Activated CD4-positive, alpha-beta T cell treated with anti-CD3 and anti-CD28 coated beads for 24 hours (primary cell): ENCODE measurements at regions not wholly inside any gene's neighbourhood (a gene's known extent, or its start where the extent isn't known, plus 50 kb on each side); places are given as distances from the start of the nearest gene placed in this dataset.

ENCODE experiments used
- DNase-seq, 2 donors: peaks; one replicate each; pipeline ENCODE4 v3.0.0-alpha.2; 2020; ENCODE audit warnings: low read depth in 2 of 2

- no peak for DNase-seq
Measured at GRCh38 chr21:15151385-15152103, 86.7 kb upstream of the NRIP1 start.

DNA sequence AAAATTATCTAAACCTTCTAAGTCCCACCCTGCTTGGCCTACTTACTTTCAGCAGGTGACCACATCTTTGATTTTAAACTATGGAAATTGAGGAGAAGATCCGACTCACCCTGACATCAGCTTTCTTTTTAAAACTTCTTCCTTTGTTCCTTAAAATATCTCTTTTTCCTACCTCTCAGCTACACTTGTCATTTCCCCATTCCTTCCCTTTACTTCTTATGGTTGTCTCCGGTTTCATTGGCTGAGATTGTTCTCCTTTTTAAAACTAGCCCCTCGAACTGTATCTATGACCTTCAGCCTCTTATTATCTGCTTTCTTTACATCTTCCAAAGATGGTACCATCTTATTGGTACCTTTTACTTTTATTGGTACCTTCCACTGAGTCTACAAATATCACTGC is 87.8 kb upstream of the NRIP1 start:
- DNase-seq: no peak

DNA sequence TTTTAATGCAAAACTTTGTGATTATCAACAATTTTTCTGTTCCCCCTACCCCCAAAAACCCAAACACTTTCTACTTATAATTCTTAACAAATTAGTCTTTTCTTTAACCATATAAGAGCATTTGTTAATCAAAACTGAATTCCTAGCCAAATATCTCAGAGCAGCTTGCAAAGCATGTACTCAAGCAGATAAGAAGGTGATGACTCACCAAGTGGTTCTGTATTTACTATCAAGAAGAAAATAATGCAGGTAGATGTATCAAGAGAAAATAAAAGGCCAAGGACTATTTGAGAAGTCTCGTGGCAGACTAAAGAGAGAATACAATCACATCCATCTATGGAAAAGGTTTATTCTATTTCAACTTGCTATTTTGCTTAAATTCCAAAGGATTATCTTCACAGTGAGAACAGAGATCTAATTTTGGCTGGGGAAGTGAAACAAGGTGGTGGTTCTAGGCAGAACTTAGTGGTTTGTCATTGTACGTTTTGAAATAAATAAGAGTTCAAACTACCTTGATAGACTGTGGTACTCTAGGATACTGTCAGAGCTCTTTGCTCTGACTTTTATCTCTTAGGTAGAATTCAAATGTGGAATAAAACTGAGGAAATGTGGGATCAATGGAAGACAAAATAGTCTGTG is 94.7 kb upstream of the NRIP1 start:
- DNase-seq: no peak

GRCh38 chr21:15160136-15160535 is 95.3 kb upstream of the NRIP1 start:
- no peak for DNase-seq

DNA sequence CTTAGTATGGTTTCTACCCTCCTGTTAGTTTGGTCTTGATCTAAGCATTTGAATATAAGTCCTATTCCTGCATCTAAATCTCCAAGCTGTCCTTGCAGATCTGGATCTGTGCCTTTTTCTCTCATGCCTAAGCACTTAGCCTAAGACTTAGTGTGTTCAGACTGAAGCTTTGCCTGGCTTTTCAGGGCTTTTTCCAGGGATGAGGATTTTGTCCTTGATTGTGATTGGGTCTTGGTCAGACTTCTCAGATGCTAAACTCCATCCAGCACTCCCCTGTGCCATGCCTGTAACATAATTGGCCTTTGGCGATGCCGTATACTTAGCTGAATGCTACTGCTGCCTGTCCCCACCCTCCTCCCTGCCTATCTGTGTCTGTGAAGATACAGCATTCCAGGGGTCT is 98.1 kb upstream of the NRIP1 start:
- DNase-seq: no peak

- DNase-seq: no peak
Measured at GRCh38 chr21:15164273-15164672, 99.5 kb upstream of the NRIP1 start.

GRCh38 chr21:15164678-15165303 is 100.0 kb upstream of the NRIP1 start:
- no peak for DNase-seq

DNA sequence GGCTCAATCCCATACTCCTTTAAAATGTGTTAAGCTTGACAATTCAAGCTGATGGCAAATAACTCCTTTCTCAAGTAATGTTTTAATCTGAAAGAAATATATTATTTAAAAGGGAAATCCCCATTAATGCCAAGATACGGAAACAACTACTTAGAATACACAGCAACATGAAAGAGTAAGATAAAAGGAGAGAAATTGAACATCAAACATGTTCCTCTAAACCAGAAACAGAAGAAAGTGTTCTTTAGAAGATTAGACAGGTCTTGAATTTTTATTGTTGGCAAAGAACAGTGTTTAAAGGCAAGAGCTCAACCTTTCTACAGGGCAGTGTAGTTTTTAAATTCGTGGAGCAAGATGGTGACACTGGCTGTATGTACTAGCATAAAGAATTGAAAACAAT is 105.8 kb upstream of the NRIP1 start:
- DNase-seq: no peak

DNA sequence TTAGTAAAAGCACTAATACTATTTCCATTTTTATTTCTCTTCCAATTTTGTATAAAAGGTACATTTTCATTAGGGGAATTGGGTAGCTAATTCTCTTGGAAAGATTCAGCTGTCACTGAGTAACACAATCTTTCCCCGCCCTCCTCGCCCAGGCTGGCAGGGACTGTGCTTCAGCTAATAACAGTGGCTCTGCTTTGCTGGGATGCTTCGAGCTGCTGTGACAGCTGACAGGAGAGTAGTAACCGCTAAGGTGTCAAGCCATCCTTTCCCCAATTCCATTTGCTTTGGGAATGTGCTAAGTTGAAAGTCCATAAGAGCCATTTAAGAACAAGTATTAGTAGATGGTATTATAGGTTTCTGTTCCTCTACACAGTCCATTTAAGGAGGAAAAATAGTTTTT is 106.7 kb upstream of the NRIP1 start:
- DNase-seq: no peak

- DNase-seq: no peak
Measured at GRCh38 chr21:15172963-15173362, 108.2 kb upstream of the NRIP1 start.

DNA sequence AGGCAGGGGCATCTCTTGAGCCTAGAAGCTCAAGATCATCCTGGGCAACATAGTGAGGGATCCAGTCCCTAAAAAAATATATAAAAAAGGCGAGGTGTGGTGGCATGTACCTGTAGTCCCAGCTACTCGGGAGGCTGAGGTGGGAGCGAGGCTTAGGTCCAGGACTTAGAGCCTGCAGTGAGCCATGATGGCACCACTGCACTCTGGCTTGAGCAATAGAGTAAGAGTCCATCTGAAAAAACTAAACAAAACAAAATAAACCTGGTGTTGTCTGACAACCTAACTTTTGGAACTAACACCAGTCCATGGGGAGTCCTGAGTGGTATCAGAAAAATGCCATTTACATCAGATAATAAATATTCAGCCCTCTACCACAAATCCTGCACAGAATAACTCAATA is 110.1 kb upstream of the NRIP1 start:
- no peak for DNase-seq

DNA sequence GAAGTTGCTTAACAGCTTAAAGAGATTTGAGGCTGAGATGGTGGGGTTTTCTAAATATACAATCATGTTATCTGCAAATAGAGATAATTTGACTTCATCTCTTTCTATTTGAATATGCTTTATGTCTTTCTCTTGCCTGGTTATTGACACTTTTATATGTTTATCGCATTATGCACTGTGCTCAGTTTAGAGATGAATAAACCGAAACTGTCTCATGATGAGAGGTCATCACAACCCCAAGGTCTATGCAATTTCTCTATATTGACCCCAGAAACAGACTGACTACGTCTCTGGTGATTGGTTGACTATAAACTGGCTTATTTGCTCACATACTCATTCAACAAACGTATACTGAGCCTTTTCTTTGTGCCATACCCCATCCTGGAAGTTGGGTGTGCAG is 117.9 kb upstream of the NRIP1 start:
- DNase-seq: no peak

GRCh38 chr21:15183813-15184257 is 119.0 kb upstream of the NRIP1 start:
- DNase-seq: no peak

GRCh38 chr21:15190412-15190811 is 125.6 kb upstream of the NRIP1 start:
- DNase-seq: no peak

- no peak for DNase-seq
Measured at GRCh38 chr21:15190837-15191236, 126.0 kb upstream of the NRIP1 start.

DNA sequence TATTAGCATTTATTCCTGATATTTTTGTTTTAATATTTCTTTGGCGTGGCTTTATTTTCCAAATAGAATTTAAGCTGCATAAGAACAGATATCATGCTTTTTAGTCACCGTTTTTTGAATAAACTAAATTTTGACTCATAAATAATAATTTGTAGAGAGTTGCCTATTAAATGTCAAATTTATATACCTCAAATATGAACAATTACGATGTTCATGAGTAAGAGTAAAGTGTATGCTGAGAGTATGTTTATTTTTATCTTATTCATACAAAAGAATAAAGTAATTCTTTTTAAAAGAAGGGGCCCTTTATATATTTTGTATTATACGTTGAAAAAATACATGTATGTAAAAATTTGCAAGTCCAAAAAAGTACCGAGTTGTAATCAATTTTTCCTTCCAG is 126.5 kb upstream of the NRIP1 start:
- DNase-seq: no peak

DNA sequence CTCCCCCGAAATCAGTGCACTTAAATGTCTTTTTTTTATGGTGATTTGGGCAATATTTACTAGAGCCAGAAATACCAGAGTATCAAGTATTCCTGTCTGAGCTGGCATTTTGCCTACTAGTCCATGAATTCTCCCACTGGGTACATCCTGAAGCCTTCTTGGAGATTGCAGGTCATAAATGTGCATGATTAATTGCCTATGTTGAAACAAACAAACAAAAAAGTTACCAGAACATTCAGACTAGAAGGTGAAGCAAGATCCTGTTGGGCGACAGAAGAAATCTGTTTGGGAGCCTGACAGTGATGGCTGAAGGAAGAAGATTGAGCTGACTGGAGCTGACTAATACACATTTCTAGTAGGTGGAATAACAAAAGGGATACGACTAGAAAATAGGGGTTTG is 127.4 kb upstream of the NRIP1 start:
- DNase-seq: no peak

DNA sequence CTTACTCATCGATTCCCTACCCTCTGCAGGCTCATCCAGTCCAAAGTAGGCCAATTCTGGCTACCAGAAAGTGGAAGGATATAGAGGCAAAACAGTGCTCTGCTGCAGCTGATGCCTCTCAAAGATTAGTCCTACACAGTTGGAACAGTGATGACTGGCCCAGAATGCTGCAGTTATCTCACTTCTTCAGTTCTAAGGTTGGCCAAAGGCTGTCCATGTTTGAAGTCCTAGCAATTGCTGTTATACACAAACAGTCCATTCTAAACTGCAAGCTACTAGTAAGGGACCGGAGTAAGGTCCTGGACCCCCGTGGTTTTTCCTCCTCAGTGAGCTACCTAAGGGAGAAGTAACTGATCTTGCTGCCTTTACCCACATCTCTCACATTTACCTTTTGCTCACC is 129.1 kb upstream of the NRIP1 start:
- no peak for DNase-seq

GRCh38 chr21:15195104-15195503 is 130.3 kb upstream of the NRIP1 start:
- DNase-seq: no peak

DNA sequence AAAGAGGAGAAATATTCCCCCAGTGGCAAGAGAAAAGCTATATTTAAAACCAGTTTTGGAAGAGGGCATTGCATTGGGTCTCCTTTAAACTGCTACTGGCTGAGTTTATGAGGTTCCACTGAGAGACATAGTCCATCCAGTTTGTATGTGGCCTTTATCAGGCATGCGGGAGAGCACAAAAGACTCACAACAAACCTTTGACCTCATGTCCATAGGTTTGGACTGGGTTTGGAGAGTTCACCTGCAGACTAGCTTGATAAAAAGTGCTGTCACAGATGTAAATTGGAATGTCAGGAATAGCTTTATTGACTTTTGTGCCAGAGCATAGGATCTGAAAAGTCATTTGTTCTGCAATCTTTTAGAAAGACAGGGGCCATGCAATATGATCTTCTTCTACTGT is 131.0 kb upstream of the NRIP1 start:
- DNase-seq: no peak

GRCh38 chr21:15197696-15198095 is 132.9 kb upstream of the NRIP1 start:
- DNase-seq: no peak

DNA sequence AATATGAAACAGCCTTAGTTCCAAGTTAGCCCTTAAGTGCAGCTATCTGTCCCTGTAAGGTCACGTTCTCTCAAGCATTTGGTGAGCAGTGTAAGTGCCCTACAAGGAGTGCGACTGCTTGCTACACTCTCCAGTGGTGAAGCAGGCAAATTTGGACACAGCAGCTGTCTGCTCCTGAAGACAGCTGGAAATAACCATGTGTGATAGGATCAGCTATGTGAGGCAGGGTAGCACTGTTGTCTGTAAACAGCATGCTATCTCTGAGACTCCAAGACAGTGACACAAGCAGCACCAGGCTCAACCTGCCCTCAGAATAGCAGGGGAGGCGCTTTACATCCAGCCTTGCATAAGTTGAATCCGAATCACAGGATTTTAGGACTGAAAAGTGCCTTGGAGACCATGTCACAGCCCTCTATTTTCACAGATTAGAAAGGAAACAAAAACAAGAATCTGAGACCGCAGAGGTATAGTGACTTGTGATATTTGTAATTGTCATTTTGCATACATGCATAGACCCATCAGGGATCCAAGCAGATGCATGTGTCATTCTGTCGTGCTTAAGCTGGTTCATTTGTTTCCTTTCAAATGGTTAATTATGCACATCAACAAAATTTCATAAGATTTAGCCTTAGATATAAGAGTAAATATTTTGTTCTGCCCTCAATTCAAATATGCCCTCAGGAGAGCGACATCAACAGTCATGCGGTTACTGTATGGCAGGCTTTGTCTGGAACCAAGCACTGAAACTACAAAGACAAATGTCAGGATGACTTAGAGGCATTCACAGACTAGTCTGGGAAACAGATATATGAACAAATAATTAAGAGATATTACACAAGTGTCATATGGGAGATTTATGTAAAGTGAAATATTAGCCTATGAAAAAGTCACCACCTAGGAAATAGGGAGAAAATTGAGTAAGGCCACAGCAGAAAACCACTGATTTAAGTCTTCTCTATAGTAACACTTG is 134.9 kb upstream of the NRIP1 start:
- DNase-seq: no peak
